NCI-H524 (cell line): ENCODE measurements at regions not wholly inside any gene's neighbourhood (a gene's known extent, or its start where the extent isn't known, plus 50 kb on each side); places are given as distances from the start of the nearest gene placed in this dataset.

Source experiments
- DNase-seq, 2 experiments: peaks; one replicate each; lab custom pipeline; 2025; lab: John Stamatoyannopoulos, UW

GRCh38 chr4:180041576-180041975 is 2201.6 kb upstream of the TENM3 start:
- no peak for DNase-seq

- DNase-seq: no peak
These were observed 2190.6 kb upstream of the TENM3 start for GRCh38 chr4:180052629-180053028.

DNA sequence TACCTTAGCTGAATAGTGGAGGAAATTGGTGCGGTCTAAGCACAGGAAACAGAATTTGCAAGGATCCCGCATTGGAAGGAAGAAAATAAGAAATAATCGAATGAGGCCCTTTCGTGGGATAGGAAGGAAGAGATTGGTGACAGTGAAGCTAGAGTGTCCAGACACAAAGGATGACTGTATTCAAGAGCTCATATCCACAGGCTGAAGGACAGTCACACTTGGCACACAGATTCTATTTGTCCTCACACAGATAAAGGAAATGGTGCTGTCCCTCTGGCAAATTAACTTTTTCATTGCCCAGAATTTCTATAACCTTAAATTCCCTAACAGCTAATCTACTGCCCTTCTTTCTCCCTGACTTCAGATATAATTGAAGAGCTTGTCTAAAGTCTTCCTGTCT is 2188.9 kb upstream of the TENM3 start:
- no peak for DNase-seq

- DNase-seq: peak; percentile 36 to 55
These were observed 2185.9 kb upstream of the TENM3 start for GRCh38 chr4:180057299-180057721.

DNA sequence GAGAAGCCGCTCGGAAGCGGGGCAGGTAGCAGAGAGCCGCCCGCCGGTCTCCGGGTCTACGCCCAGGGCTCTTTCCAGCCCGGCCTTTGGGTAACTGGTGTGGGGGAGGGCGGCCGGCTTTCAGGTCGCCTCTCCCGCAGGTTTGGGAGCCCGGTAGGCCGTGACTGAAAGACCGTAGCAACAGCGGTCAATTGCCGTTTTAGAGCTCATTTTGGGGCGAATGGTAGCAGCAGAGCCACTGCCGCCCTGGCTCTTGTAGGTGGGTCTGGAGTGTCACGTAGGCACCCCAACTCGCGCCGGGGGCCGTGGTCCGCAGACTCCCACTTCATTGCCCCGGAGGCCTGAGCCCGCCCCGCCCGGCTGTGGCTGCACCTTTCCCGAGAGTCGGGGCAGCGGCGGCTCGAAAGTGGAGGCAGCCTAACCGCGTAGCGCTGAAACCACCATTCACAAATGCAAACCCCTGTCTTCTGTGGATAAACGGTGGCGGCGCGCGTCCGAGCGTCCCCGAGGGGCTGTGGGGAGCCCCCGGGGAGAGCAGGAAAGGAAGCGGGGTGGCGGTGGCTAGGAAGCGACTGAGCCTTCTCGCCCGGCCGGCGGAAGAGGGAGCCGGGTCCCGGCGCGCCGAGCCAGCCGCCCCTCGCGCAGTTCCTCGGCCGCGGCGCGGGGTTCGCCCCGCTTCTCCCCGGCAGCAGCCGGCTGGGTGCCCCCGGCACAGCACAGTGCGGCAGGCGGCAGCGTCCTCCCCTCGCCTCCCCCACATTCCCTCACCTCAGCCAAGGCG is 2185.1 kb upstream of the TENM3 start:
- DNase-seq: peak in 1 of 2 experiments; percentile 32

GRCh38 chr4:180058691-180059215 is 2184.4 kb upstream of the TENM3 start:
- peak; percentile 15 to 50 for DNase-seq

- DNase-seq: peak; percentile 28 to 42
These were observed 2183.9 kb upstream of the TENM3 start for GRCh38 chr4:180059216-180059881.

GRCh38 chr4:180060159-180060889 is 2182.9 kb upstream of the TENM3 start:
- DNase-seq: peak in 1 of 2 experiments; percentile 25

GRCh38 chr4:180081072-180081471 is 2162.1 kb upstream of the TENM3 start:
- DNase-seq: no peak

DNA sequence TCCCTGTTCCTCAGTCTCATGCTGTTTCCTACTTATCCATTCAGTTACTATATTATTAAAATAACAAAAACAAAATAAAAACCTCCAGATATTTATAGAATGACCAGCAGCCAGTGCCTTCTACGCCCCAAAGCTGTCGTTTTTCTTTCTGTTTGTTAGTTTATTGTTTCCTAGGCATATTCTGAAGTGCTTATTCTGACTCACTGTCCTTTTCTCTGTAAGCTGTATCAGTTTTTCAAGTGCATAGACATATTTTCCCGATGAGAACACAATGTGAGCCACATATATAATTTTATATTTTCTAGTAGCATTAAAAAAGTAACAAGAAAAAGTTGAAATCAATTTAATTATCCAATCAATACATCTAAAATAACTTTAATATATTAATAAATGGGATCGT is 2158.6 kb upstream of the TENM3 start:
- no peak for DNase-seq

DNA sequence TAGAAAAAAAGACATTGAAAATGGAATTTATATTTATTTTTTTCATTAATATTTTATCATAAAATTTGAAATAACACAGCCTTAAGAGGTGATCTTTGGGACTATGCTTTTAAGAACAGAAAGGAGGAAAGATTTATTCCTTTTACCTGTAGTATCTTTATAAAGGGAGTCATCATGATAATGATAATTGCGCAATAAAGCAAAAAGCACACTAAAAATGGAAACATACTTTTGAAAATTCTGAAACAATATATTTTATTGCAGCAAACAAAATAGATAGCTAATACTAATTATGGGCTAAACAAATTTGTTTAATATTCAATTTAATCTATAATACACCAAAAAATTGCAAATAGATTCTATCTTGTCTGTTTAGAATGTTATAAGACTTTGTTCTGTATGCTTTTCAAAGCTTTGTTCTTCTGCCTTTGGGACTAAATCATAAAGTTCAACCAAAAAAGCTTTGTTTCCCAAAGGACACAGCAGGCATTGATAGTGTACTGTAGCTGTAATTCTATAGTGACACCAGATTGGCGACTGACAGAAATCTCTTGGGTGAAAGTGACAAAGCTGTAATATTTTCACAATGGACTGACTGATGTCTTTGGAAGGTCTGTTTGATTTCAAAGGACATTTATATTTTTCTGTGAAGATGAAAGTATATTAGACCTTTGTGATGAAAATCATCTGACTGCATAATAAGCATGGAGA is 2156.6 kb upstream of the TENM3 start:
- DNase-seq: no peak

- no peak for DNase-seq
These were observed 2144.6 kb upstream of the TENM3 start for GRCh38 chr4:180098586-180098985.

DNA sequence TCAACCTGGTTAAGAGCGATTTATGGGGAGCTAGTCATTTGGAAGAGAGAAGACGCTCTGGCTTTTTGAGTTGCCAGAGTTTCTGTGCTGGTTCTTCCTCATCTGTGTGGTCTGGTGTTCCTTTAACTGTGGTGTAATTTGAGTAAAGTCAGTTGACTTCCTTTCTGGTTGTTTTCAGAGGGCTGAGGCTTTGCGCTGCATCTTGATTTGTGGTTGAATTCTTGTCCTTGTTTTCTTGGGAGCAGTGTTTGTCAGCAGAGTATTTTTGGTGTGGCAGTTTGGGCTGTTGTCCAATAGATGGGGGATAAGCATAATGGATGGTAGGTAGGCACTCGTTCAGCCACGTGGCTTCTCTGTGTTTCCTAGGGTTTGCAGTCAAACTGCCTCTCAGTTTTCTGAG is 2143.2 kb upstream of the TENM3 start:
- no peak for DNase-seq

GRCh38 chr4:180100433-180101344 is 2142.5 kb upstream of the TENM3 start:
- no peak for DNase-seq

DNA sequence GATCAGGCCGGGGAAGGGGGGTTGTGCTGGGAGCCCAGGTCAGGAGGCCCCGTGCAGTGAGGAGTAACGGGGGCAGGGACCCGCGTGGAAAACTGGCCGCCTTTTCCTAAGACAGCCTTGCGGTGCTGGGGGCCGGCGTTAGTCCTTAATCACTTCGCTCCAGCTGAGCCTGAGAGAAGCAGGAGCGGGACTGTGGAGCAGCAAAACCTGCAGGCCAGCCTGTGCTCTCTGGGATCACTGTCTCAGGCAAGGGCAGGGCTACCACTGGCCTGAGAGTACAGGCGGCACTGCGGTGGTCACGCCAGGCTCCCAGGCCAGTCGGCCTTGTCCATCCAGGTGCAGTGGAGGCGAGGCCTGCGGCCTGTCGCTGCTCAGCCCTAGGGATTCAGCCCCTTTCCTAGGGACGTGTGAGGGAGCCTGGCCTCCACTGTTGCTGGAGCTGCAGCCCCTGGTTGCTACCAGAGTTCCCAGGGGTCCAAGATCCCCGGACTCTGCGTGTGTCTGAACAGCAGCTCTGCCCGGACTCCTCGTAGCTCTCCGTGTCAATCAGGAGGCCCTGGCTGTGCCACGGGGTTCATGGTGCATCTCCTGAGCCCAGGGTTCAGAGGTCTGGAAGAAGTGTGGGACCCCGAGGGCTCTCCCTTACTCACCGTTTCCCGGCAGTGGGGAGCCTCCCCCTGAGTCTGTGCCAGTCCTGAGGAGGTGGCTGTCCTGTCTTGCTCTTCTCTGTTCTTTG is 2141.7 kb upstream of the TENM3 start:
- DNase-seq: no peak

- no peak for DNase-seq
These were observed 2139.4 kb upstream of the TENM3 start for GRCh38 chr4:180103794-180104193.

GRCh38 chr4:180105362-180105761 is 2137.8 kb upstream of the TENM3 start:
- DNase-seq: no peak

GRCh38 chr4:180106122-180106521 is 2137.1 kb upstream of the TENM3 start:
- no peak for DNase-seq

DNA sequence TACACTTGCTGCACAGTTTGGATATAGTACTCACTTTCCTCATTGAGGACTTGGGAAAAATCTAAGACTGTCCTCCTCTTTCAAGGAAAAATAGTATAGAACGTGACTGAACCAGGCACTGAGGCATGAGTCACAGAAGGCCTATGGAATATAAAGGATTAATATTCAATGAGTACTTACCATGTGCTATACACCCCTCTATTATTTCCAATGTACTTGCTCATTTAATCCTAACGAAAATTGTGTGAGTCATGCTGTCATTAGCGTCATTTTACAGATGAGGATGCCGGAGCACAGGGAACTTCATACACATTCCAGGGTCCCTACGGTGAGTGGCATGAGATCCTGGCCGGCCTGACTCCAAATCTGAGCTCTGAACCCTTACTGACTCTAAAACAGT is 2136.2 kb upstream of the TENM3 start:
- no peak for DNase-seq

- DNase-seq: no peak
These were observed 2126.4 kb upstream of the TENM3 start for GRCh38 chr4:180116840-180117239.
